ENCODE measurements at regions not wholly inside any gene's neighbourhood (a gene's known extent, or its start where the extent isn't known, plus 50 kb on each side); places are given as distances from the start of the nearest gene placed in this dataset.
A peak's percentile ranks its signal among the peaks of the same experiment; 100 is the strongest.
"Not testable (repeated sequence)": the region's sequence is repeated elsewhere in the genome, so short reads cannot be mapped to it uniquely, and the experiment has no call there.

- peak; percentile 13 to 60 for DNase-seq
Measured at GRCh38 chr9:111148052-111149017, 110.1 kb upstream of the LPAR1 start.

GRCh38 chr9:111147041-111147440 is 108.8 kb upstream of the LPAR1 start:
- peak; percentile 10 to 12 for DNase-seq

DNA sequence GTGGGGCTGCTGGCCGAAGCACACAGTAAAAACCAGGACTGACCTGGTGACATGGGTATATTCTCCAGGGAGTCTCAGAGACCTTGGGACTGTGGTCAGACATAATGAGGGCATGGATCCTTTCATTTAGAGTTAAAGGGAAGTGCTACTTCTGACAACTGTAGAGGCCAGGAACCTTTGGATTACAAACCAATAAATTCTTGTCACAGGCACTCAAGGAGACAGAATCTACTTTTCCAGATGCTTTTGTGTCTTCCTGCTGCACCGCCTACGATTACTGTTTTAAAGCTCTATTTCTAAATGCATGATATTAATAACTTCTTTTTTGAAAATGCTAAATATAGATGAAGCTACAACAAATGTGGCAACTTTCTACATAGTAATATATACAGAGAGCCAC is 106.5 kb upstream of the LPAR1 start:
- DNase-seq = peak; percentile 18 to 45

- DNase-seq = no peak
Measured at GRCh38 chr9:111136180-111136579, 97.9 kb upstream of the LPAR1 start.

- peak; percentile 66 to 76 for DNase-seq
Measured at GRCh38 chr9:111131211-111131610, 92.9 kb upstream of the LPAR1 start.

DNA sequence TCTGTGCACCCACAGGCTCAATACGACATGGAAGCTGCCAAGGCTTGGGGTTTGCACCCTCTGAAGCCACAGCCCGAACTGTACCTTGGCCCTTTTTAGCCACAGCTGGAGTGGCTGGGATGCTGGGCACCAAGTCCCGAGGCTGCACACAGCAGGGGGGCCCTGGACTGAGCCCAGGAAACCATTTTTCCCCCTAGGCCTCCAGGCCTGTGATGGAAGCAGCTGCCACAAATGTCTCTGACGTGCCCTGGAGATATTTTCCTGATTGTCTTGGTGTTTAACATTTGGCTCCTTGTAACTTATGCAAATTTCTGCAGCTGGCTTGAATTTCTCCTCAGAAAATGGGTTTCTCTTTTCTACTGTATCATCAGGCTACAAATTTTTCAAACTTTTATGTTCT is 82.3 kb upstream of the LPAR1 start:
- DNase-seq = no peak

DNA sequence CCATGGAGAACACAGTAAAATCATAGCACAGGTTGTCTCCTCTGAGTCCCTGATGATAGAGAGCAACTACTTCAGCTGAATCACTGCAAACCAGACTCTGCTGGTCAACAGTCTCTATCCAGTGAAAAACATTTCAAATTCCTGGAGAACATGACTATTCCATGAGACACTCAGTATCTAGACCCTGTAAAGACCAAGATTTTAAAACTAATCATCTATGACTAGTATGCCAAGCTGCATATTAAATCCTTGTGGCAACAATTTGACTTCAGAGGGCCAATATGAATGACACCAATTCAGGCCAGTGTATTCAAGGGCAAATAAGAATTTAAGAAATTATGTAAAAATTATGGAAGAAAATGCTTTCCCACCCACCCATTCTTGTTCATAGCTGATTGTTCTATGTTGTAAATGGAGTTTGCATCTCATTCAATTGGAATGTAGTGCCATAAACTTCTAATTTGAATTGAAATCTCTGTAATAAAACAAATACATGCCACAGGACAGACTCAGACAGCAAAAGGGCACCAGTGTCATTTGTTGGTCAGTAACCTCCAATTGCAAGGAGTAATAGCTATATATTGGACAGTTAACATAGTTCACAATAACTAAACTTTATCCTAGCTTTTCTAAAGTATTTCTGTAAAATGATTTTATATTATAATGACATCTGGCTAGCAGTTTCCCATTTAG is 80.1 kb upstream of the LPAR1 start:
- no peak for DNase-seq

- DNase-seq = no peak
Measured at GRCh38 chr9:111114486-111114885, 76.2 kb upstream of the LPAR1 start.

GRCh38 chr9:111113712-111114111 is 75.4 kb upstream of the LPAR1 start:
- DNase-seq = no peak

GRCh38 chr9:111110805-111111204 is 72.5 kb upstream of the LPAR1 start:
- no peak for DNase-seq

DNA sequence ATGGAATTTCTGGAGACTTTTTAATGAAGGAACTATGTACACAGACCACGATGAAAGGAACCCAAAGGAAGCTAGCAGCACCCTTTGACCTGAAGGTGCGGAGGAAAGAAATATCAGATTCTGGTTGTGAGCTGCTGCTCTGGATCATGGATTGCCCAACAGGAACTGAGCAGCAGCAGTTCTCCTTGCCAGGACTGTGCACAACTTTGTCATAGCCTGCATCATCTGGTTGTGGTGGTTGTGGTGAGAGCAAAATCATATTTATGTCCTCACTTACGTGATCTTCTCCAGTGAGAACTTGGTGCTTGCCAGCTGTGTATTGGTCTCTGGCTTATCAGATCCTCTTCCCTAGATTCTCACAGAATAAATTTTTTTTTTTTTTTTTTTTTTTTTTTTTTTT is 70.7 kb upstream of the LPAR1 start:
- peak; percentile 74 to 77 for DNase-seq

GRCh38 chr9:111107141-111107540 is 68.9 kb upstream of the LPAR1 start:
- no peak for DNase-seq

- no peak for DNase-seq
Measured at GRCh38 chr9:111106202-111106601, 67.9 kb upstream of the LPAR1 start.

- DNase-seq = peak in 1 of 2 donors; percentile 19
Measured at GRCh38 chr9:111102793-111103464, 64.7 kb upstream of the LPAR1 start.

DNA sequence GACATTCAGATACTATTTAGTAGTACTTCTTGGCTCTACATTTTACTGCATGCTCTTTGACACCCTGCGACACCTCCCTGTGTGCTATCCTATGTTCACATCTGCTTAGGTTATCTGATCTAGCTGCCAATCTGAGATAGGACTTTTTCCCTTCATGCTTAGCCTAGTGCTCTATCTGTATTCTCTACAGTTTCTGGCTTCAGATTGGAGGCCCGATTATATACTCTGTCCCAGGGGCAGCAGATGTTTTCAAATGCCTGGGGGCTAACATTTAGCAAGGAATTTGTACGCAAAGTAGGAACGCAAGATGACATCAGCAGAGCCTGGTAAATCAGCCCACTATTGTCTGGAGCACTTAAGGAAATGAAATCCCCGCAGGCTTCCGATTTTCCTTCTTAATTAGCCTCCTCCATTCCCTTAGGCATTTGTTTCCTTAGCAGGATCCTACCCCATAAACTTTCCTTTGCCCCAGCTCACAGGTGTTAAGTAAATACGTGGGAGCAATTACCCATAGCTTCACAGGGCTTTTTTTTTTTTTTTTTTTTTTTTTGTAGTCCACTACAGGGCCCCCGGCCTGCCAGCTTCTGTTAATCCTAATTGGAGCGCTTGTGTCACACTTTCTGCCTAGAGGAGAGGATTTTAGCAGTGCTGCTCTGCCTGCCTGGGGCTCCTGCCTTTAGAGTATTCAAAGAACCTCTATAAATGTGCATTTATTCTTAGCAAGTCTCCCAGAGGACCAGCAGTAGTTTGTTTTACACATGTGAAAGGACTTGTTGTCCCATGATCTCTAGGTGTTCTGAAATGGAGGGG is 61.1 kb upstream of the LPAR1 start:
- no peak for DNase-seq

GRCh38 chr9:111098093-111098492 is 59.8 kb upstream of the LPAR1 start:
- no peak for DNase-seq

DNA sequence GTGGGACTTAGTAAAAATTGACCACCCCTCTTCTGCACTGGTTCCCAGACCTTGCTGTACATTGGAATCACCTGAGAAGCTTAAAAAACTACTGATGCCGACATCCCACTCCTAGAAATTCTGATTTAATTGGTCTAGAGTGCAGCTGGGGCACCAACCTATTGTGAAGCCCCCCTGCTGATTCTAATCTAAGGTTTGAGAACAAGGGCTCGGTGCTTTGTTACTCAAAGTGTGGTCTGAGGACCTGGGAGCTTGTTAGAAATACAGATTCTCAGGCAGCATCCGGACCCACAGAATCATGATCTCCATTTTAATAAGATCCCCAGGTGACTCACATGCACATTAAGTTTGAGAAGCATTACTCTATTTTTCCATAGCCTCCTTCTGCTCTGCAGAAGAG is 57.8 kb upstream of the LPAR1 start:
- DNase-seq = no peak

- no peak for DNase-seq
Measured at GRCh38 chr9:111095441-111095840, 57.2 kb upstream of the LPAR1 start.

DNA sequence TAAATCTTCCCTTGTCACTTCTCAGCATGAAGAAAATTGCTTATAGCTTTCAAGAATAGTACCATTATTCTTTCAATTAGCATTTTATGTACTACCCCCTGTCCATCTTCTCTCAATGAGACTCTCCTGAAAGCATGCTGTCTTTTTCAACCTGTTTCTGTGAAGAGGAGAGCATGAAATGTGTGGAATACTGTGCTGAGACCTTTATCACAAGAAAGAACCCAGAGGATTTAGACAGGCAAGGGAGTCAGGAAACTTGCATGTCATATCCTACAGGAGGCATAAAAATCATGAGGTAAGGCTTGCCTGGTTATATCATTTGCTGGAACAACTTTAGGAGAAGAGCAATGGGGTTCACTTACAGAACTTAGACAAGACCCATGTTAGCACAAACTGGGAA is 56.7 kb upstream of the LPAR1 start:
- DNase-seq = no peak

DNA sequence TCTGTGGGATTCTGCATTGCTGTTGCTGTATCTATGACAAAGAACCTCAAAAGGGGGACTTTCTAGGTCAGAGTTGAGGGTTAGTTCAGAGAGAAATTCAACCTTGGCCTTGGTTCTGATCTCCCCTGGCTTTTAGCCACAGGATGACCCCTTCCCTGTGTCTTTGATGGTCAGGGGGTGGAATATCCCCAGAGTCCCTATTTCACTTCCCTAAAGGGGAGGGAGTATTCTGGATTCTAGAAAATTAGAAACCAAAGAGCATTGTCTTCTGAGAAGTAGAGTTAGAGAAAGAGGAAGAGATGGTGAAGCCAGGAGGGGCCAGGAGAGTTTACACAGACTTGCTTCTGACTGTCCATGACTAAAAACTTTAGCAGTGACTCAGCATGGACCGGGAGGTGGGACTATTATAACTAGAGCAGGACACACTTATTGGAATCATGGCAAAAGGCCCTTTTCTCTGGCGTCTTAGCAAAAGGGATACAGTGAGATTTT is 56.2 kb upstream of the LPAR1 start:
- peak; percentile 82 to 93 for DNase-seq

DNA sequence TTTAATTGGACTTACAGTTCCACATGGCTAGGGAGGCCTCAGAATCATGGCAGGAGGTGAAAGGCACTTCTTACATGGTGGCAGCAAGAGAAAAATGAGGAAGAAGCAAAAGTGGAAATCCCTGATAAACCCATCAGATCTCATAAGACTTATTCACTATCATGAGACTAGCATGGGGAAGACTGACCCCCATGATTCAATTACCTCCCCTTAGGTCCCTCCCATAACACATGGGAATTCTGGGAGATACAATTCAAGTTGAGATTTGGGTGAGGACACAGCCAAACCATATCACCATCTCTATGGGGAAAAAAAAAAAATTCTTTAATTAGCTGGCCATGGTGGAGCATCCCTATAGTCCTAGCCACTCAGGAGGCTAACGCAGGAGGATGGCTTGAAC is 53.9 kb upstream of the LPAR1 start:
- not testable (repeated sequence) for DNase-seq
